Muscle of leg (tissue), 3 donors: ENCODE measurements at regions not wholly inside any gene's neighbourhood (a gene's known extent, or its start where the extent isn't known, plus 50 kb on each side); places are given as distances from the start of the nearest gene placed in this dataset.
A peak's percentile ranks its signal among the peaks of the same experiment; 100 is the strongest.

ENCODE experiments used
- DNase-seq: peaks from one replicate; pipeline ENCODE4 v3.0.0; 2013
- H3K27ac ChIP-seq: one replicate; pipeline ENCODE4 v1.5.1; 2013; ENCODE audit warnings: mild to moderate bottlenecking, low read length, control low read depth
- H3K27me3 ChIP-seq: one replicate; pipeline ENCODE4 v1.6.1; 2013; ENCODE audit warnings: low read length; ENCODE audit not compliant: control insufficient read depth, insufficient read depth
- H3K36me3 ChIP-seq: one replicate; pipeline ENCODE4 v1.6.1; 2013; ENCODE audit warnings: low read length; ENCODE audit not compliant: control insufficient read depth, insufficient read depth
- H3K4me1 ChIP-seq: one replicate; pipeline ENCODE4 v1.6.1; 2013; ENCODE audit warnings: low read length; ENCODE audit not compliant: control insufficient read depth, insufficient read depth
- H3K4me3 ChIP-seq: one replicate; pipeline ENCODE4 v1.5.1; 2013; ENCODE audit warnings: low read length, control low read depth
- H3K9me3 ChIP-seq: replicated peaks from 2 replicates; pipeline ENCODE4 v1.6.1; 2013; ENCODE audit warnings: low read depth, low read length; ENCODE audit not compliant: control insufficient read depth
- WGBS: methylation state at CpG from one replicate; pipeline ENCODE4 v1.1.5; 2013; ENCODE audit warnings: missing lambda C conversion rate; ENCODE audit not compliant: insufficient coverage; 5-methylcytosine and 5-hydroxymethylcytosine counted together

- Histone ChIP-seq H3K27me3 (no peaks in the 10 kb centered on the region), H3K9me3 (no peaks in the 10 kb centered on the region), H3K27ac (no peak overlapping the region), H3K4me3 (no peak overlapping the region), H3K4me1 (peaks cover 5% of the 10 kb centered on the region), H3K36me3 (no peaks in the 10 kb centered on the region)
- no peak for DNase-seq
- WGBS = 100% methylated on average over 1 of the region's 4 CpGs
These were observed 307.3 kb upstream of the DUSP10 start for GRCh38 chr1:222049176-222049575.

DNA sequence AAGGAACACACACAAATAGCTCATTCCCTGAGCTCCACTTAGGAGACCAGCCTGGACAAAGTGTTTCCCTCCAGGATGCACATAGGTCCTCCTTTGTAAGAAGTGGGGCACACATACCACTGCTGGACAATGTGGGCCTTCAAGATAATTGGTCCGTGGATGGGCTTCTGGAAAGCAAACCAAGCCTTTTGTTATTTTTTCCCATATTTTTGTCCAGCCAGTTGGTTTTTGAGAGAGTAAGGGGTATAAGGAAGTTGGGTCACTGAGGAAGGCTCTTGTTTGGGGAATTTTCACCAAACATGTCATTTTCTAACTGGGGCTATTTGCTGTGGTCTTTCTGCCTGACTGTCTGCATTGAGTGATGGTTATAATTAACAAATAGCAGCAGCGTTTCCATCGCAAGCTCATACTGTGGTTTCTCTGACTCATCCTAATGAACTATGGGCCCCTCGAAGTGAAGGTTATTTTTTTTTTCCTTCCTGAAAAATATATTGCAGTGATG lies 306.3 kb upstream of the DUSP10 start:
- peaks cover 13% of the 10 kb centered on the region for H3K4me1 ChIP-seq
- H3K27ac ChIP-seq = no peak overlapping the region
- no peaks in the 10 kb centered on the region for H3K27me3 ChIP-seq
- no CpG with 5 or more reads among the region's 4 CpGs for WGBS
- H3K9me3 ChIP-seq = no peaks in the 10 kb centered on the region
- no peak for DNase-seq
- H3K36me3 ChIP-seq = no peaks in the 10 kb centered on the region
- H3K4me3 ChIP-seq = no peak overlapping the region

- Histone ChIP-seq H3K9me3 (no peaks in the 10 kb centered on the region), H3K27ac (no peak overlapping the region), H3K27me3 (no peaks in the 10 kb centered on the region), H3K36me3 (no peaks in the 10 kb centered on the region), H3K4me3 (no peak overlapping the region), H3K4me1 (peaks cover 17% of the 10 kb centered on the region)
- DNase-seq = no peak
- WGBS = 80% methylated on average over 1 of the region's 3 CpGs
These were observed 305.5 kb upstream of the DUSP10 start for GRCh38 chr1:222047366-222047765.

GRCh38 chr1:222046684-222047263 lies 304.9 kb upstream of the DUSP10 start:
- H3K36me3 ChIP-seq = no peaks in the 10 kb centered on the region
- no peak for DNase-seq
- H3K4me1 ChIP-seq = peaks cover 17% of the 10 kb centered on the region
- no peaks in the 10 kb centered on the region for H3K9me3 ChIP-seq
- H3K27me3 ChIP-seq = no peaks in the 10 kb centered on the region
- WGBS = no CpG with 5 or more reads among the region's 3 CpGs
- H3K27ac ChIP-seq = no peak overlapping the region
- no peak overlapping the region for H3K4me3 ChIP-seq

- Histone ChIP-seq H3K4me3 (no peak overlapping the region), H3K27me3 (no peaks in the 10 kb centered on the region), H3K36me3 (no peaks in the 10 kb centered on the region), H3K4me1 (peaks cover 18% of the 10 kb centered on the region), H3K9me3 (no peaks in the 10 kb centered on the region), H3K27ac (no peak overlapping the region)
- WGBS = 90% methylated on average over 3 of the region's 3 CpGs
- DNase-seq = no peak
These were observed 303.9 kb upstream of the DUSP10 start for GRCh38 chr1:222045786-222046185.

- Histone ChIP-seq H3K27me3 (no peaks in the 10 kb centered on the region), H3K9me3 (no peaks in the 10 kb centered on the region), H3K4me3 (no peak overlapping the region), H3K27ac (no peak overlapping the region), H3K36me3 (no peaks in the 10 kb centered on the region), H3K4me1 (peaks cover 21% of the 10 kb centered on the region)
- WGBS = 64% methylated on average over 1 of the region's 3 CpGs
- DNase-seq = no peak
These were observed 303.3 kb upstream of the DUSP10 start for GRCh38 chr1:222045236-222045635.

DNA sequence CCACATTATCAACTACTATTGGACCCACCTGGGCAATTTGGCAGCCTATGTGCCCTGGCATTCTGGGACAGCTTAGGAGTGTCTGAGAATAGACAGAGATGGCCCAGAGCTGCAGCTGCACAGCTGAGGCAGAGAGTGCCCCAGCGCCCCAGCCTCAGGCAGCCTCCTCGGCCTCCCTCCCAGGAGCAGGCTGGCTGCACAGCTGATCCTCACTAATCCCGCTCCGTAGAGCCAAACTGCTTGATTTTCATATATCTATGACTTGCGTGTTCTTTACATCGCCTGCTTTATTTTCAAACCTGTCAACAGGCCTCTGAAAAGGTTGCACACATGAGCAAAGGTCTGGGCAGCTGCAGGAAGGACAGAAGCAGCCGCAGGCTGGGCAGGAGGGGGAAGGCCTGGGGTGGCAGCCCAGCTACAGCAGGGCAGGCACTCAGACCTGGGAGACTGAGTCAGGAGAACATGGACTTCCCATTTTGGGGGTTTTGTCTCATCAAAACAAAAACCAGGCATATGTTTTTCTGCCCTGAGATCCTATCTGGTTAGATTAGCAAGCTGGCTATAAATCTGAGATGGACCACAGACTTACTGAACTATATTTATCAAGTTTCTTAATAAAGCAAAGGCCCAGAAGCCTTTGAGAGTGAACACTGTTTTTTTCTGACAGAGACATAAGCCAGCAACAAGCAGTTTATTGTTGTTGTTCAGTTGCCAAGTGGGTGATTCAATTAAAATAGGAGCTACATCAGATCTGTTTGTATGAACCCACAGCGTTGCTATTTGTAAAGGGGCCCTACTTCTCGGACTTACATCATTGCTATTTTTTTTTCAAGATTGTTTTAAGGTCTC lies 301.8 kb upstream of the DUSP10 start:
- Histone ChIP-seq H3K27ac (peak overlapping the region; percentile 69), H3K4me3 (no peak overlapping the region), H3K9me3 (no peaks in the 10 kb centered on the region), H3K36me3 (no peaks in the 10 kb centered on the region), H3K4me1 (peaks cover 23% of the 10 kb centered on the region), H3K27me3 (no peaks in the 10 kb centered on the region)
- WGBS = 50% methylated on average over 6 of the region's 9 CpGs
- peak; percentile 73 for DNase-seq

DNA sequence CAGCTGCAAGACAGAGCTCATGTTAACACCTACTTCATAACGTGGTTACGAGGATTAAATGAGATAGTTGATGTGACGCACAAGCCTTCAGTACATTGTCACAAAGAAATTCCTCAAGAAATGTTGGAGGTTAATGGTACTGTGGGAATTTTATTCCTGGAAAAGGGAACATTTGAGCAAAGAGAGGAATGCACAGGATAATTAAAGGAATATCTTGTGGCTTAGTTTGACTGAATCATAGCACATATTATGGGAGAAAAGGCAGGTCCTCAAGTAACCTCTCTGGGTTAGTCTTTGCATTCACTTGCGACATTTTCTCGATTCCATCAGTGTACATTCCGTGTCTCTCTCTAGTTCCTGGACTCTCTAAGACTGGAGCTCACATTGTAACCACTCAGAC lies 300.2 kb upstream of the DUSP10 start:
- Histone ChIP-seq H3K36me3 (no peaks in the 10 kb centered on the region), H3K27ac (no peak overlapping the region), H3K4me3 (no peak overlapping the region), H3K4me1 (peaks cover 23% of the 10 kb centered on the region), H3K27me3 (no peaks in the 10 kb centered on the region), H3K9me3 (no peaks in the 10 kb centered on the region)
- DNase-seq = no peak
- WGBS = 100% methylated on average over 3 of the region's 6 CpGs

GRCh38 chr1:222040955-222041354 lies 299.1 kb upstream of the DUSP10 start:
- Histone ChIP-seq H3K4me1 (peaks cover 23% of the 10 kb centered on the region), H3K27ac (peak overlapping the region; percentile 65), H3K27me3 (no peaks in the 10 kb centered on the region), H3K9me3 (no peaks in the 10 kb centered on the region), H3K4me3 (no peak overlapping the region), H3K36me3 (no peaks in the 10 kb centered on the region)
- no CpG with 5 or more reads among the region's 4 CpGs for WGBS
- DNase-seq = no peak

- Histone ChIP-seq H3K9me3 (no peaks in the 10 kb centered on the region), H3K4me3 (no peak overlapping the region), H3K27ac (peak overlapping the region; percentile 65), H3K36me3 (no peaks in the 10 kb centered on the region), H3K4me1 (peaks cover 23% of the 10 kb centered on the region), H3K27me3 (no peaks in the 10 kb centered on the region)
- peak; percentile 33 for DNase-seq
- WGBS = 79% methylated on average over 5 of the region's 11 CpGs
These were observed 298.4 kb upstream of the DUSP10 start for GRCh38 chr1:222040121-222040805.
